ENCODE measurements at regions not wholly inside any gene's neighbourhood (a gene's known extent, or its start where the extent isn't known, plus 50 kb on each side); places are given as distances from the start of the nearest gene placed in this dataset.

DNA sequence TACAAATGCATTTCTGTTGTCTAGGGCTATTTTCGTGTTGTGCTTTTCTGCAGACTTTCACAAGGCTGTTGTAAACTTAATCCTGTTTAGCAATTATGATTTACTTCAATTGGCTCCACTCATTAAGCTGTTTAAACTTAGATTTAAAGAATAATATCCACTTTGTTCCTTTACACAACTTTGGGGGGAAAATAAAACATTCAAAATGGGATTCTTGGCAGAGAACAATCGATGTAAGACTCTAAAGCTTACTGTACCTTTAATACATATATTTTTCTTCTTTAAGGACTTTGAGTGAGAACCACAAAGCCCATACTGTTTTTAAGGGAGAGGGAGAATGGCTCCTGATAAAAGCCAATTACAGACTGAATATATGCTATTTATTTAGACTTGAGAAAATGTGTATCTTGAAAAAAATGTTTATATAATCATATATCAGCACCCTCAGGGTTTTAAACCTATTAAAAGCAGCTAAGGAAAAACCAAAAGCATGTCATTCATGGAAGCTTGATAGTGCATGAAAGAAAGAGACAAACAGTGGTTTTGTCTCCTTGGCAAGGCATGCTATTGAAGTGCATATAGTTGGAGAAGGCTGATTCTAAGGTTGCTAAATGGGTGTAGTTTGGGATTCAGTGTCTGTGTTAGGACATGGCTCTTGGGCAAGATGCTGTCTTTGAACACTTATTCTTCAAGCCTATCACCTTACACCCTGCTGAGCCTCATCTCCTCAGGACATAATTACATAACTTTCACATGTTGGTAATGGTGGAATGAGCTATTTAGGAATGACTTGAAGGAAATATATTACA lies 293.4 kb upstream of the TBC1D5 start:
- H3K27ac ChIP-seq (ENCODE audit: control insufficient read depth, insufficient read depth, low read length): no peak overlapping the region
- TF ChIP-seq, protein P1, sequence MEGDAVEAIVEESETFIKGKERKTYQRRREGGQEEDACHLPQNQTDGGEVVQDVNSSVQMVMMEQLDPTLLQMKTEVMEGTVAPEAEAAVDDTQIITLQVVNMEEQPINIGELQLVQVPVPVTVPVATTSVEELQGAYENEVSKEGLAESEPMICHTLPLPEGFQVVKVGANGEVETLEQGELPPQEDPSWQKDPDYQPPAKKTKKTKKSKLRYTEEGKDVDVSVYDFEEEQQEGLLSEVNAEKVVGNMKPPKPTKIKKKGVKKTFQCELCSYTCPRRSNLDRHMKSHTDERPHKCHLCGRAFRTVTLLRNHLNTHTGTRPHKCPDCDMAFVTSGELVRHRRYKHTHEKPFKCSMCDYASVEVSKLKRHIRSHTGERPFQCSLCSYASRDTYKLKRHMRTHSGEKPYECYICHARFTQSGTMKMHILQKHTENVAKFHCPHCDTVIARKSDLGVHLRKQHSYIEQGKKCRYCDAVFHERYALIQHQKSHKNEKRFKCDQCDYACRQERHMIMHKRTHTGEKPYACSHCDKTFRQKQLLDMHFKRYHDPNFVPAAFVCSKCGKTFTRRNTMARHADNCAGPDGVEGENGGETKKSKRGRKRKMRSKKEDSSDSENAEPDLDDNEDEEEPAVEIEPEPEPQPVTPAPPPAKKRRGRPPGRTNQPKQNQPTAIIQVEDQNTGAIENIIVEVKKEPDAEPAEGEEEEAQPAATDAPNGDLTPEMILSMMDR (optimal IDR thresholded peaks at IDR 0.05 in 1 of 3, IDR thresholded peaks at IDR 0.05 in 1 of 3, conservative IDR thresholded peaks at IDR 0.05 in 1 of 3; ENCODE audit: extremely low read depth in 1 of 3, insufficient read depth in 2 of 3, low read length in 3 of 3): no peak
- no peak for TF ChIP-seq EZH2 (IDR thresholded peaks at IDR 0.05; ENCODE audit: low read length)
- H2AFZ ChIP-seq (ENCODE audit: control insufficient read depth, low read length): no peak overlapping the region
- H4K20me1 ChIP-seq (ENCODE audit: control insufficient read depth, extremely low read depth, insufficient read depth, low read length): no peaks in the 10 kb centered on the region
- dilution Hi-C loops (cut with MboI; ENCODE audit: extremely low pct_ligation_motif_present, low sequenced_read_pairs): no loop called here
- H3K9ac ChIP-seq (ENCODE audit: control insufficient read depth, extremely low read depth, insufficient read depth, low read length): no peak overlapping the region
- H3K9me3 ChIP-seq (ENCODE audit: control insufficient read depth, low read depth, low read length): no peaks in the 10 kb centered on the region
- H3K36me3 ChIP-seq (ENCODE audit: control insufficient read depth in 2 of 2, extremely low read depth in 1 of 2, insufficient read depth in 2 of 2, low read length in 2 of 2): no peaks in the 10 kb centered on the region
- FAIRE-seq (no peak), DNase-seq (ENCODE audit: low read depth, low spot score) (no peak)
- H3K4me3 ChIP-seq (ENCODE audit: control insufficient read depth in 2 of 3, extremely low read depth in 1 of 3, insufficient read depth in 2 of 3, low read depth in 1 of 3, low read length in 3 of 3): no peak overlapping the region
- H3K79me2 ChIP-seq (ENCODE audit: control insufficient read depth, insufficient read depth, low read length): no peaks in the 10 kb centered on the region
- no peaks in the 10 kb centered on the region for H3K9me1 ChIP-seq (ENCODE audit: control insufficient read depth, extremely low read depth, insufficient read depth, low read length)
- no peaks in the 10 kb centered on the region for H3K4me1 ChIP-seq (ENCODE audit: control insufficient read depth, extremely low read depth, insufficient read depth, low read length)
- no peaks in the 10 kb centered on the region for H3K27me3 ChIP-seq (ENCODE audit: control insufficient read depth, extremely low read depth, insufficient read depth, low read length)
- no peak overlapping the region for H3K4me2 ChIP-seq (ENCODE audit: control insufficient read depth, extremely low read depth, insufficient read depth, low read depth, low read length)

DNA sequence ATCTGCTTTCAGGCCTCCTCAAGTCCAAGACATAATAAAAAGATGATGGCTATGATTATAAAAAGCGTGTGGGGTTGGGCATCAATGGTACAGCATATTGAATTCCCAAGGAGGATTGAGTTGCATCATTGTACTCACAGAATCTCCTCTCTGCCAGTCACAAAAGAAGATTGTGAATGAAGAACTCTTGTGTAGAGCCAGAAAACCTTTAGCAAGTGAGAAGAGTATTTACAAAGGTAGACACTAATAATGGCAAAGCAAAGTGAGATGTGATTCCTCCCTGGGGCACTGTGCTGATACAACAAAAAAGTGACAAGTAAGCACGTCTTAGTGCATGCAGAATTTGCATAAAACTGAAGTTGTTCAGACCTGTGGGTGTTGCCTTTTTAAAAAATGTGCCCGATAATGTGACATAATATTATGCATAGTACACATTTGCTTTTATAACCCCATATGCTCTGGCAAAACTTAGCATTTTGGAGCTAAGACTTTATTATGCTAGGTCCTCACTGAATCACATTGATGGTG lies 291.2 kb upstream of the TBC1D5 start:
- H3K9me1 ChIP-seq (ENCODE audit: control insufficient read depth, extremely low read depth, insufficient read depth, low read length): no peaks in the 10 kb centered on the region
- no peaks in the 10 kb centered on the region for H3K9me3 ChIP-seq (ENCODE audit: control insufficient read depth, low read depth, low read length)
- no peak for TF ChIP-seq EZH2 (IDR thresholded peaks at IDR 0.05; ENCODE audit: low read length)
- TF ChIP-seq, protein P1 (optimal IDR thresholded peaks at IDR 0.05 in 1 of 3, IDR thresholded peaks at IDR 0.05 in 1 of 3, conservative IDR thresholded peaks at IDR 0.05 in 1 of 3; ENCODE audit: extremely low read depth in 1 of 3, insufficient read depth in 2 of 3, low read length in 3 of 3): no peak
- H3K9ac ChIP-seq (ENCODE audit: control insufficient read depth, extremely low read depth, insufficient read depth, low read length): no peak overlapping the region
- dilution Hi-C loops (cut with MboI; ENCODE audit: extremely low pct_ligation_motif_present, low sequenced_read_pairs): no loop called here
- no peak for DNase-seq (ENCODE audit: low read depth, low spot score)
- H4K20me1 ChIP-seq (ENCODE audit: control insufficient read depth, extremely low read depth, insufficient read depth, low read length): no peaks in the 10 kb centered on the region
- H3K36me3 ChIP-seq (ENCODE audit: control insufficient read depth in 2 of 2, extremely low read depth in 1 of 2, insufficient read depth in 2 of 2, low read length in 2 of 2): no peaks in the 10 kb centered on the region
- H3K4me1 ChIP-seq (ENCODE audit: control insufficient read depth, extremely low read depth, insufficient read depth, low read length): no peaks in the 10 kb centered on the region
- H2AFZ ChIP-seq (ENCODE audit: control insufficient read depth, low read length): no peak overlapping the region
- no peak overlapping the region for H3K4me2 ChIP-seq (ENCODE audit: control insufficient read depth, extremely low read depth, insufficient read depth, low read depth, low read length)
- H3K79me2 ChIP-seq (ENCODE audit: control insufficient read depth, insufficient read depth, low read length): no peaks in the 10 kb centered on the region
- H3K27me3 ChIP-seq (ENCODE audit: control insufficient read depth, extremely low read depth, insufficient read depth, low read length): no peaks in the 10 kb centered on the region
- FAIRE-seq: no peak
- no peak overlapping the region for H3K27ac ChIP-seq (ENCODE audit: control insufficient read depth, insufficient read depth, low read length)
- H3K4me3 ChIP-seq (ENCODE audit: control insufficient read depth in 2 of 3, extremely low read depth in 1 of 3, insufficient read depth in 2 of 3, low read depth in 1 of 3, low read length in 3 of 3): no peak overlapping the region
